Caco-2 (cell line): ENCODE measurements at regions not wholly inside any gene's neighbourhood (a gene's known extent, or its start where the extent isn't known, plus 50 kb on each side); places are given as distances from the start of the nearest gene placed in this dataset.
A peak's percentile ranks its signal among the peaks of the same experiment; 100 is the strongest.

Experiments used
- BruUV-seq: library from RNA; stranded (reverse); fragments of 400-500 nt; replicated peaks from 2 replicates; lab custom pipeline; 2021; lab: Mats Ljungman, UMichigan
- CTCF ChIA-PET: fragments of 300-600 bp; sonication (Branson Sonifier 250); formaldehyde crosslinking; loops from one replicate; lab custom pipeline; 2022; ENCODE audit warnings: antibody characterized with exemption; lab: Charles Lee
- POLR2A ChIA-PET: fragments of 300-600 bp; sonication (Branson Sonifier 250); formaldehyde crosslinking; loops from one replicate; lab custom pipeline; 2022; ENCODE audit warnings: antibody characterized with exemption; lab: Charles Lee
- DNase-seq, 2 experiments: peaks; one replicate each; pipeline versions ENCODE4 v3.0.0 to v3.0.0-alpha.2; 2020 to 2022
- H3K27me3 ChIP-seq: replicated peaks from 2 replicates; pipeline ENCODE4 v1.6.0; 2011; ENCODE audit warnings: low read length; ENCODE audit not compliant: control insufficient read depth, insufficient read depth
- H3K36me3 ChIP-seq: 2 replicates; pipeline ENCODE4 v1.5.1; 2011; ENCODE audit warnings: low read length; ENCODE audit not compliant: control insufficient read depth, insufficient read depth
- H3K4me1 ChIP-seq: fragments of 250-450 bp; sonication (Bioruptor Pico); 2 replicates; pipeline ENCODE4 v1.5.1; 2020; ENCODE audit warnings: mild to moderate bottlenecking
- H3K4me3 ChIP-seq: 2 replicates; pipeline ENCODE4 v1.5.1; 2011; ENCODE audit warnings: low read depth, mild to moderate bottlenecking, control low read depth, low read length
- H3K9me3 ChIP-seq: fragments of 250-450 bp; sonication (Bioruptor Pico); 2 replicates; pipeline ENCODE4 v1.5.1; 2020; ENCODE audit warnings: mild to moderate bottlenecking, moderate library complexity
- H3K27ac Mint-ChIP-seq: one replicate; pipeline ENCODE4 v1.8.0; 2022; ENCODE audit warnings: mixed read lengths; ENCODE audit not compliant: unreplicated experiment
- H3K27me3 Mint-ChIP-seq: one replicate; pipeline ENCODE4 v1.8.0; 2022; ENCODE audit warnings: mixed read lengths; ENCODE audit not compliant: insufficient read depth, unreplicated experiment
- H3K36me3 Mint-ChIP-seq: one replicate; pipeline ENCODE4 v1.8.0; 2022; ENCODE audit warnings: mild to moderate bottlenecking, mixed read lengths; ENCODE audit not compliant: insufficient read depth, unreplicated experiment
- H3K4me1 Mint-ChIP-seq: one replicate; pipeline ENCODE4 v1.8.0; 2022; ENCODE audit warnings: low read depth, mixed read lengths; ENCODE audit not compliant: unreplicated experiment
- H3K4me3 Mint-ChIP-seq: one replicate; pipeline ENCODE4 v1.8.0; 2022; ENCODE audit warnings: mild to moderate bottlenecking, moderate library complexity, mixed read lengths; ENCODE audit not compliant: unreplicated experiment
- H3K9me3 Mint-ChIP-seq: one replicate; pipeline ENCODE4 v1.8.0; 2022; ENCODE audit warnings: mixed read lengths; ENCODE audit not compliant: unreplicated experiment
- CTCF ChIP-seq, 2 experiments: fragments of 200-600 bp in 1 of 2; IDR thresholded peaks; 1 replicate in 1 of 2; 2 replicates in 1 of 2; pipeline versions ENCODE4 v1.5.1 to v1.8.0; 2011 to 2022; ENCODE audit warnings: antibody characterized with exemption in 1 of 2, control low read depth in 1 of 2, inconsistent platforms in 1 of 2, low read depth in 1 of 2, low read length in 1 of 2, mild to moderate bottlenecking in 1 of 2, moderate library complexity in 1 of 2; ENCODE audit not compliant: insufficient read depth in 1 of 2, severe bottlenecking in 1 of 2, unreplicated experiment in 1 of 2
- intact Hi-C: fragments of 100-400 bp; cut with micrococcal nuclease; formaldehyde crosslinking; loops from one replicate; pipeline ENCODE4 v1.10.0; 2022; ENCODE audit not compliant: unreplicated experiment

GRCh38 chr16:76195648-76196047, 81.6 kb upstream of the CNTNAP4 start:
- BruUV-seq, result no TSS peak
- no peaks in the 10 kb centered on the region for H3K27me3 Mint-ChIP-seq
- no peaks in the 10 kb centered on the region for H3K9me3 ChIP-seq

DNA sequence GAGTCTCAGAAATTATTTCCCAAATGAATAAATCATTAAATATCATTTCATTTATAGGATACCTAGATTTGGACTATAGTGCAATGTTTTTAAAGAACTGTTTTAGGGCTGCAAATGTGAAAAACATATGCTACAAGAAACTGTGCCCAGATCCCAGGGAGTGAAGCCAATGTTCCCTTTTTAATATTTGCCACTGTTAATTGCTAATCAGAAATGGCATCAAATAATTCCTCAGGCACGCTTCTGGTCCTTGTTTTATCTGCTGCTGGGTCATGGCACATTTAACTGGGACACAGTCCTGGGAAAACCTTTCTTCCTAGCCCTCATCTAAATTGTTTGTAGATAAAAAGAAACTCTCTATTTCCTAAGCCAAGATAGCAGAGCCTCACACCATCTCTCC, 79.3 kb upstream of the CNTNAP4 start:
- no peaks in the 10 kb centered on the region for H3K27me3 Mint-ChIP-seq
- no TSS peak for BruUV-seq
- POLR2A ChIA-PET, result no interaction called here
- H3K9me3 Mint-ChIP-seq, result no peaks in the 10 kb centered on the region
- no peak for TF ChIP-seq CTCF (IDR thresholded peaks at IDR 0.05; ENCODE audit: insufficient read depth in 1 of 2, low read depth in 1 of 2, low read length in 1 of 2, severe bottlenecking in 1 of 2, unreplicated experiment in 1 of 2)
- Histone ChIP-seq H3K36me3 (no peaks in the 10 kb centered on the region), H3K27me3 (no peaks in the 10 kb centered on the region), H3K4me1 (peaks cover 15% of the 10 kb centered on the region), H3K9me3 (no peaks in the 10 kb centered on the region), H3K4me3 (no peak overlapping the region)
- H3K4me1 Mint-ChIP-seq, result peaks cover 15% of the 10 kb centered on the region
- no peak overlapping the region for H3K4me3 Mint-ChIP-seq
- H3K36me3 Mint-ChIP-seq, result no peaks in the 10 kb centered on the region
- no peak overlapping the region for H3K27ac Mint-ChIP-seq
- intact Hi-C loops, result no loop called here
- no peak for DNase-seq
- CTCF ChIA-PET, result no interaction called here

More at GRCh38 chr16:76195648-76196047, 81.6 kb upstream of the CNTNAP4 start:
- Histone ChIP-seq H3K4me1 (peaks cover 15% of the 10 kb centered on the region), H3K4me3 (no peak overlapping the region), H3K36me3 (no peaks in the 10 kb centered on the region), H3K27me3 (no peaks in the 10 kb centered on the region)
- Mint-ChIP-seq H3K27ac (no peak overlapping the region), H3K4me1 (peaks cover 15% of the 10 kb centered on the region), H3K4me3 (no peak overlapping the region), H3K9me3 (no peaks in the 10 kb centered on the region), H3K36me3 (peaks cover 4% of the 10 kb centered on the region)
- CTCF ChIA-PET, result no interaction called here
- POLR2A ChIA-PET, result no interaction called here
- TF ChIP-seq CTCF (IDR thresholded peaks at IDR 0.05; ENCODE audit: insufficient read depth in 1 of 2, low read depth in 1 of 2, low read length in 1 of 2, severe bottlenecking in 1 of 2, unreplicated experiment in 1 of 2), result no peak
- peak in 1 of 2 experiments; percentile 11 for DNase-seq
- intact Hi-C loops, result loop anchor here (2.0 kb wide), 1 partner anchor 27 kb away; no protein-coding TSS in a partner anchor

DNA sequence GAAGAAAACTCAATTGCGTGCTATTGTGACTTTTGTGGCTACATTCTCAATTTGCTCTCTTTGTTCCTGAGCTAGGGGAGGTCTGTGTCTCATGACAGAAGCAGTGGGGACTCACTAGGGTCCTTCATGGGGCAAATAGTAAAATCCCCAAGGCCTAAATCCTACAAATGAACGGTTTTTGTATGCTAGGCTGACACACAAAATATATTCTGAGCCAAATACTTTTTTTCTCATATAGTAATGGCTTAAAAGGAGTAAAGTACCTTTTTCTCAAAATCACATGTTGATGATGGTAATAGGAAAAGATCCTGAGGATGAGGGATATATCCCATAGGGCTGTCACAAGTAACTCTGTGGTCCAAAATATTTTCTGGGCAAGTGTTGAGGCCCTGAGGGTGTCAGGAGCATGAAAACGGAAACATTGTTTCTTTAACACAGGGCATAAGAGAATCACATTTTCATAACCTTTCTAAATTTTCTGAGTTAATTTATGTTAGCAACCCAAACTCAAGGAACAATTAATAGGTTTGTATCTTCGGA, 77.5 kb upstream of the CNTNAP4 start:
- peaks cover 6% of the 10 kb centered on the region for H3K4me1 Mint-ChIP-seq
- DNase-seq, result no peak
- no TSS peak for BruUV-seq
- ChIA-PET CTCF (no interaction called here), POLR2A (no interaction called here)
- intact Hi-C loops, result no loop called here
- Histone ChIP-seq H3K4me3 (no peak overlapping the region), H3K4me1 (peaks cover 7% of the 10 kb centered on the region; the same call in 1 of the 2 replicates), H3K9me3 (no peaks in the 10 kb centered on the region), H3K27me3 (no peaks in the 10 kb centered on the region), H3K36me3 (no peaks in the 10 kb centered on the region)
- H3K4me3 Mint-ChIP-seq, result no peak overlapping the region
- H3K9me3 Mint-ChIP-seq, result no peaks in the 10 kb centered on the region
- no peaks in the 10 kb centered on the region for H3K36me3 Mint-ChIP-seq
- H3K27ac Mint-ChIP-seq, result no peak overlapping the region
- TF ChIP-seq CTCF (IDR thresholded peaks at IDR 0.05; ENCODE audit: insufficient read depth in 1 of 2, low read depth in 1 of 2, low read length in 1 of 2, severe bottlenecking in 1 of 2, unreplicated experiment in 1 of 2), result no peak
- no peaks in the 10 kb centered on the region for H3K27me3 Mint-ChIP-seq
